K562 (cell line): ENCODE measurements at regions not wholly inside any gene's neighbourhood (a gene's known extent, or its start where the extent isn't known, plus 50 kb on each side); places are given as distances from the start of the nearest gene placed in this dataset.

Source experiments
- ATAC-seq: fragments of 200-7000 bp; cut with Tn5 transposase; 3 replicates; pipeline ENCODE4 v1.9.1; 2020; ENCODE audit warnings: moderate library complexity
- BruUV-seq: library from RNA; stranded (reverse); fragments of 400-500 nt; replicated peaks from 2 replicates; lab custom pipeline; 2021; lab: Mats Ljungman, UMichigan
- CTCF ChIA-PET: fragments of 300-600 bp; formaldehyde crosslinking; extraction: SDS; loops from one replicate; lab custom pipeline; 2021; ENCODE audit warnings: low intra/inter-chr PET ratio; lab: Yijun Ruan, JAX
- POLR2A ChIA-PET: fragments of 300-600, 350-650 bp; sonication (Branson Sonifier 250); formaldehyde crosslinking; extraction: SDS; loops from one replicate; lab custom pipeline; 2021; ENCODE audit warnings: antibody characterized with exemption, inconsistent platforms; lab: Yijun Ruan, JAX
- DNase-seq, 4 experiments: peaks; one replicate each; pipeline versions ENCODE4 v3.0.0 to v3.0.0-alpha.2; 2011 to 2018; ENCODE audit warnings: low spot score in 3 of 4, mixed read lengths in 3 of 4; ENCODE audit errors: extremely low read depth in 1 of 4
- FAIRE-seq: peaks from 2 replicates; lab custom pipeline; 2011; peaks lifted over from hg19 to GRCh38; lab: Jason Lieb, UNC
- H2AFZ ChIP-seq: 2 replicates; pipeline ENCODE4 v1.6.0; 2011; ENCODE audit warnings: low read depth, low read length, control low read depth, inconsistent platforms
- H3K27ac ChIP-seq: fragments of 200-600 bp; 3 replicates; pipeline ENCODE4 v1.8.0; 2011; ENCODE audit warnings: low read depth, mild to moderate bottlenecking, control low read depth, inconsistent platforms, low read length, moderate library complexity, mixed read lengths; ENCODE audit errors: extremely low read depth
- H3K27me3 ChIP-seq, 2 experiments: fragments of 300-600 bp in 1 of 2; 2 replicates in 1 of 2; 3 replicates in 1 of 2; pipeline versions ENCODE4 v1.6.0 to v1.8.0; 2011; ENCODE audit warnings: inconsistent platforms in 2 of 2, low read length in 2 of 2, mild to moderate bottlenecking in 1 of 2, mixed read lengths in 1 of 2, moderate library complexity in 1 of 2; ENCODE audit not compliant: control insufficient read depth in 2 of 2, insufficient read depth in 2 of 2
- H3K36me3 ChIP-seq: fragments of 300-600 bp; 3 replicates; pipeline ENCODE4 v1.8.0; 2011; ENCODE audit warnings: mild to moderate bottlenecking, low read length, inconsistent platforms; ENCODE audit not compliant: control insufficient read depth, insufficient read depth
- H3K4me1 ChIP-seq, 2 experiments: fragments of 200-600 bp in 1 of 2; replicated peaks in 1 of 2; 2 replicates in 1 of 2; 3 replicates in 1 of 2; pipeline versions ENCODE4 v1.5.1 to v1.8.0; 2011; ENCODE audit warnings: inconsistent platforms in 2 of 2, low read length in 2 of 2, mild to moderate bottlenecking in 1 of 2, mixed read lengths in 1 of 2, moderate library complexity in 1 of 2; ENCODE audit not compliant: control insufficient read depth in 2 of 2, insufficient read depth in 2 of 2
- H3K4me2 ChIP-seq: 2 replicates; pipeline ENCODE4 v1.6.1; 2011; ENCODE audit warnings: low read length, control low read depth, inconsistent platforms, mixed read lengths; ENCODE audit not compliant: insufficient read depth
- H3K4me3 ChIP-seq: fragments of 200-600 bp; sonication (generic), shearing (Covaris generic); 2 replicates; pipeline ENCODE4 v1.5.1; 2016; ENCODE audit warnings: control low read depth, inconsistent platforms
- H3K79me2 ChIP-seq: fragments of 200-600 bp; 3 replicates; pipeline ENCODE4 v1.8.0; 2011; ENCODE audit warnings: low read length, inconsistent platforms; ENCODE audit not compliant: control insufficient read depth, insufficient read depth
- H3K9ac ChIP-seq, 2 experiments: 2 replicates each; pipeline versions ENCODE4 v1.6.0 to v1.6.1; 2011; ENCODE audit warnings: low read depth in 2 of 2, low read length in 2 of 2, control low read depth in 1 of 2, inconsistent platforms in 1 of 2, mild to moderate bottlenecking in 1 of 2, mixed read lengths in 1 of 2; ENCODE audit not compliant: insufficient read depth in 1 of 2
- H3K9me1 ChIP-seq: one replicate; pipeline ENCODE4 v1.6.0; 2011; ENCODE audit warnings: inconsistent platforms, mild to moderate bottlenecking, low read length, moderate library complexity; ENCODE audit not compliant: control insufficient read depth, insufficient read depth
- H3K9me3 ChIP-seq: replicated peaks from 2 replicates; pipeline ENCODE4 v1.5.1; 2011; ENCODE audit warnings: low read depth, low read length, inconsistent platforms; ENCODE audit not compliant: control insufficient read depth, insufficient read depth
- H4K20me1 ChIP-seq: replicated peaks from 2 replicates; pipeline ENCODE4 v1.6.1; 2011; ENCODE audit warnings: low read length, inconsistent platforms, mixed read lengths; ENCODE audit not compliant: control insufficient read depth, insufficient read depth
- DMBX1 ChIP-seq: fragments of 250-450 bp; sonication (Bioruptor Pico); IDR thresholded peaks from 2 replicates; pipeline ENCODE4 v1.8.0; 2022; ENCODE audit warnings: inconsistent platforms, mild to moderate bottlenecking, moderate library complexity, borderline replicate concordance
- GABPA ChIP-seq: fragments of 200-800 bp; sonication (Bioruptor generic); conservative IDR thresholded peaks from 2 replicates; pipeline ENCODE4 v1.6.1; 2016; ENCODE audit warnings: low read depth, missing genetic modification characterization, missing compliant biosample characterization
- HNRNPLL ChIP-seq: fragments of 200-400 bp; formaldehyde crosslinking; IDR thresholded peaks from 2 replicates; pipeline ENCODE4 v1.6.1; 2017; ENCODE audit warnings: low read length, low read depth, mild to moderate bottlenecking; ENCODE audit not compliant: poor library complexity, severe bottlenecking
- NBN ChIP-seq: fragments of 450-650 bp; IDR thresholded peaks from 2 replicates; pipeline ENCODE4 v1.6.1; 2016; ENCODE audit warnings: low read depth, mild to moderate bottlenecking
- NCOA6 ChIP-seq: fragments of 450-650 bp; IDR thresholded peaks from 2 replicates; pipeline ENCODE4 v1.6.1; 2017; ENCODE audit warnings: mild to moderate bottlenecking
- RFX1 ChIP-seq: fragments of 450-650 bp; IDR thresholded peaks from 2 replicates; pipeline ENCODE4 v1.6.1; 2016; ENCODE audit warnings: mild to moderate bottlenecking, moderate library complexity
- SETDB1 ChIP-seq: IDR thresholded peaks from one replicate; pipeline ENCODE4 v1.6.1; 2012; ENCODE audit warnings: low read length, control low read depth, inconsistent platforms
- SREBF1 ChIP-seq: fragments of 150-350 bp; IDR thresholded peaks from 2 replicates; pipeline ENCODE4 v1.6.1; 2014; ENCODE audit warnings: antibody characterized with exemption, low read depth, low read length, borderline replicate concordance
- SUPT5H ChIP-seq: fragments of 450-650 bp; IDR thresholded peaks from 2 replicates; pipeline ENCODE4 v1.6.1; 2016
- ZBTB2 ChIP-seq: fragments of 450-650 bp; IDR thresholded peaks from 2 replicates; pipeline ENCODE4 v1.6.1; 2016; ENCODE audit warnings: antibody characterized with exemption
- ZKSCAN3 ChIP-seq: fragments of 250-450 bp; sonication (Bioruptor Pico); IDR thresholded peaks from 2 replicates; pipeline ENCODE4 v1.4.0; 2020
- ZNF12 ChIP-seq: sonication (generic); formaldehyde crosslinking; IDR thresholded peaks from 2 replicates; pipeline ENCODE4 v1.4.0; 2020; ENCODE audit warnings: mild to moderate bottlenecking, missing genetic modification reagents
- WGBS: fragments of 100-300 bp; shearing (Covaris generic); methylation state at CpG from one replicate; pipeline ENCODE4 v1.1.6; 2016; ENCODE audit warnings: low coverage, mixed read lengths; ENCODE audit not compliant: insufficient coverage; ENCODE audit errors: missing lambda C conversion rate; 5-methylcytosine and 5-hydroxymethylcytosine counted together
- in situ Hi-C: fragments of 300-500 bp; cut with MboI; formaldehyde crosslinking; loops from 4 replicates; pipeline ENCODE4 v1.15.0; 2018; ENCODE audit warnings: inconsistent platforms, mixed read lengths
- intact Hi-C: fragments of 100-400 bp; cut with micrococcal nuclease; formaldehyde crosslinking; loops from 2 replicates; pipeline ENCODE4 v1.14.2; 2022
- TF ChIP-seq, protein P1 (sequence below), 2 experiments: fragments of 450-650 bp in 1 of 2; IDR thresholded peaks; 2 replicates each; pipeline ENCODE4 v1.6.1; 2011 to 2017; ENCODE audit warnings: low read depth in 2 of 2, antibody characterized with exemption in 1 of 2, borderline replicate concordance in 1 of 2, low read length in 1 of 2, mild to moderate bottlenecking in 1 of 2, mixed read lengths in 1 of 2; ENCODE audit not compliant: control insufficient read depth in 1 of 2
- TF ChIP-seq, protein P2 (sequence below): fragments of 250-450 bp; sonication (Bioruptor Pico); IDR thresholded peaks from 2 replicates; pipeline ENCODE4 v1.8.0; 2021; ENCODE audit warnings: borderline replicate concordance, mild to moderate bottlenecking, moderate library complexity; ENCODE audit not compliant: poor library complexity, severe bottlenecking

- in situ Hi-C loops (no loop called here), intact Hi-C loops (no loop called here)
- ChIA-PET CTCF (no interaction called here), POLR2A (no interaction called here)
- no peaks in the 10 kb centered on the region for H3K9me1 ChIP-seq
- H3K9me3 ChIP-seq = no peaks in the 10 kb centered on the region
- no peak overlapping the region for H3K4me2 ChIP-seq
- no peak for ATAC-seq
- FAIRE-seq = no peak
- no peak overlapping the region for H3K9ac ChIP-seq
- H4K20me1 ChIP-seq = no peaks in the 10 kb centered on the region
- DNase-seq = no peak
- TF ChIP-seq RFX1 (no peak), NBN (no peak), SETDB1 (no peak), ZKSCAN3 (CRISPR knock-in tag) (no peak), ZNF12 (no peak), SUPT5H (no peak), NCOA6 (no peak), GABPA (no peak), SREBF1 (no peak), DMBX1 (no peak), ZBTB2 (no peak), HNRNPLL (no peak)
- TF ChIP-seq, protein P1, sequence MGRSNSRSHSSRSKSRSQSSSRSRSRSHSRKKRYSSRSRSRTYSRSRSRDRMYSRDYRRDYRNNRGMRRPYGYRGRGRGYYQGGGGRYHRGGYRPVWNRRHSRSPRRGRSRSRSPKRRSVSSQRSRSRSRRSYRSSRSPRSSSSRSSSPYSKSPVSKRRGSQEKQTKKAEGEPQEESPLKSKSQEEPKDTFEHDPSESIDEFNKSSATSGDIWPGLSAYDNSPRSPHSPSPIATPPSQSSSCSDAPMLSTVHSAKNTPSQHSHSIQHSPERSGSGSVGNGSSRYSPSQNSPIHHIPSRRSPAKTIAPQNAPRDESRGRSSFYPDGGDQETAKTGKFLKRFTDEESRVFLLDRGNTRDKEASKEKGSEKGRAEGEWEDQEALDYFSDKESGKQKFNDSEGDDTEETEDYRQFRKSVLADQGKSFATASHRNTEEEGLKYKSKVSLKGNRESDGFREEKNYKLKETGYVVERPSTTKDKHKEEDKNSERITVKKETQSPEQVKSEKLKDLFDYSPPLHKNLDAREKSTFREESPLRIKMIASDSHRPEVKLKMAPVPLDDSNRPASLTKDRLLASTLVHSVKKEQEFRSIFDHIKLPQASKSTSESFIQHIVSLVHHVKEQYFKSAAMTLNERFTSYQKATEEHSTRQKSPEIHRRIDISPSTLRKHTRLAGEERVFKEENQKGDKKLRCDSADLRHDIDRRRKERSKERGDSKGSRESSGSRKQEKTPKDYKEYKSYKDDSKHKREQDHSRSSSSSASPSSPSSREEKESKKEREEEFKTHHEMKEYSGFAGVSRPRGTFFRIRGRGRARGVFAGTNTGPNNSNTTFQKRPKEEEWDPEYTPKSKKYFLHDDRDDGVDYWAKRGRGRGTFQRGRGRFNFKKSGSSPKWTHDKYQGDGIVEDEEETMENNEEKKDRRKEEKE (IDR thresholded peaks at IDR 0.05; ENCODE audit: borderline replicate concordance in 1 of 2, control insufficient read depth in 1 of 2, low read depth in 2 of 2, low read length in 1 of 2) = no peak
- TF ChIP-seq, protein P2, sequence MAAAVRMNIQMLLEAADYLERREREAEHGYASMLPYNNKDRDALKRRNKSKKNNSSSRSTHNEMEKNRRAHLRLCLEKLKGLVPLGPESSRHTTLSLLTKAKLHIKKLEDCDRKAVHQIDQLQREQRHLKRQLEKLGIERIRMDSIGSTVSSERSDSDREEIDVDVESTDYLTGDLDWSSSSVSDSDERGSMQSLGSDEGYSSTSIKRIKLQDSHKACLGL = no peak
- TF ChIP-seq, all 486 proteins: peak for 0
- no peaks in the 10 kb centered on the region for H3K4me1 ChIP-seq
- H3K79me2 ChIP-seq = no peaks in the 10 kb centered on the region
- H3K36me3 ChIP-seq = no peaks in the 10 kb centered on the region
- no peak overlapping the region for H3K4me3 ChIP-seq
- H2AFZ ChIP-seq = no peak overlapping the region
- BruUV-seq = no TSS peak
- H3K27ac ChIP-seq = no peak overlapping the region
- H3K27me3 ChIP-seq = no peaks in the 10 kb centered on the region
- WGBS = 11% methylated on average over 1 of the region's 1 CpG
Observed at GRCh38 chr12:72777806-72778205, 505.6 kb downstream of the TRHDE start.
